H1 (cell line): ENCODE measurements at regions not wholly inside any gene's neighbourhood (a gene's known extent, or its start where the extent isn't known, plus 50 kb on each side); places are given as distances from the start of the nearest gene placed in this dataset.

ENCODE experiments used
- ASH2L ChIP-seq: fragments of 200-600, 300-600 bp; sonication (generic); IDR thresholded peaks from one replicate; pipeline ENCODE4 v1.7.1; 2017; ENCODE audit warnings: low read length
- ATF3 ChIP-seq: IDR thresholded peaks from 2 replicates; pipeline ENCODE4 v1.6.1; 2011; ENCODE audit warnings: low read depth, mild to moderate bottlenecking, low read length; ENCODE audit not compliant: insufficient read depth
- CBX5 ChIP-seq: fragments of 300-800, 300-1000 bp; sonication (generic); IDR thresholded peaks from 2 replicates; pipeline ENCODE4 v1.7.1; 2016; ENCODE audit warnings: antibody characterized with exemption, low read length, low read depth
- CHD1 ChIP-seq: IDR thresholded peaks from 2 replicates; pipeline ENCODE4 v1.6.1; 2012; ENCODE audit warnings: low read depth, low read length, improper control_type of control experiment
- PHF8 ChIP-seq: fragments of 200-600 bp; sonication (generic); conservative IDR thresholded peaks from 2 replicates; pipeline ENCODE4 v1.7.1; 2012; ENCODE audit warnings: low read depth, mild to moderate bottlenecking, inconsistent platforms, low read length, moderate library complexity
- RNF2 ChIP-seq: fragments of 200-900, 300-1000 bp; sonication (generic); IDR thresholded peaks from 2 replicates; pipeline ENCODE4 v1.7.1; 2016; ENCODE audit warnings: borderline replicate concordance, low read depth, mild to moderate bottlenecking, antibody characterized with exemption, low read length; ENCODE audit not compliant: poor library complexity, severe bottlenecking; ENCODE audit errors: missing control alignments
- TAF1 ChIP-seq: IDR thresholded peaks from 2 replicates; pipeline ENCODE4 v1.6.1; 2011; ENCODE audit warnings: mild to moderate bottlenecking, low read depth, low read length
- YY1 ChIP-seq: IDR thresholded peaks from 2 replicates; pipeline ENCODE4 v1.6.1; 2011; ENCODE audit warnings: low read depth, mild to moderate bottlenecking, low read length

GRCh38 chr4:62209757-62210485, 1009.8 kb downstream of the ADGRL3 start (continued):
- TF ChIP-seq ATF3 = no peak
- no peak for TF ChIP-seq RNF2
- no peak for TF ChIP-seq TAF1
- no peak for TF ChIP-seq CBX5
- no peak for TF ChIP-seq YY1
- no peak for TF ChIP-seq CHD1
- TF ChIP-seq PHF8 = no peak
- TF ChIP-seq ASH2L = no peak
